CD4-positive, alpha-beta T cell treated with Interleukin-15 for 4 hours (primary cell): ENCODE measurements at regions not wholly inside any gene's neighbourhood (a gene's known extent, or its start where the extent isn't known, plus 50 kb on each side); places are given as distances from the start of the nearest gene placed in this dataset.

Experiments
- DNase-seq: peaks from one replicate; pipeline ENCODE4 v3.0.0-alpha.2; 2020; ENCODE audit warnings: low spot score

- no peak for DNase-seq
These were observed 179.0 kb downstream of the ADGRA3 start for GRCh38 chr4:22336822-22337221.

GRCh38 chr4:22334155-22334554, 181.7 kb downstream of the ADGRA3 start:
- DNase-seq, result no peak

GRCh38 chr4:22324422-22324821, 191.4 kb downstream of the ADGRA3 start:
- no peak for DNase-seq

GRCh38 chr4:22323691-22324090, 192.2 kb downstream of the ADGRA3 start:
- DNase-seq, result no peak

- DNase-seq, result no peak
These were observed 192.9 kb downstream of the ADGRA3 start for GRCh38 chr4:22322996-22323395.

GRCh38 chr4:22315628-22316027, 200.2 kb downstream of the ADGRA3 start:
- DNase-seq, result no peak

GRCh38 chr4:22313976-22314375, 201.9 kb downstream of the ADGRA3 start:
- DNase-seq, result no peak

- DNase-seq, result no peak
These were observed 203.8 kb downstream of the ADGRA3 start for GRCh38 chr4:22312113-22312512.

GRCh38 chr4:22301253-22301652, 214.6 kb downstream of the ADGRA3 start:
- no peak for DNase-seq

GRCh38 chr4:22299678-22300077, 216.2 kb downstream of the ADGRA3 start:
- no peak for DNase-seq

- no peak for DNase-seq
These were observed 228.2 kb downstream of the ADGRA3 start for GRCh38 chr4:22287631-22288030.

GRCh38 chr4:22268350-22269025, 247.4 kb downstream of the ADGRA3 start:
- no peak for DNase-seq

- DNase-seq, result no peak
These were observed 251.6 kb downstream of the ADGRA3 start for GRCh38 chr4:22264261-22264660.

- DNase-seq, result no peak
These were observed 262.4 kb downstream of the ADGRA3 start for GRCh38 chr4:22253431-22253830.

- no peak for DNase-seq
These were observed 269.0 kb downstream of the ADGRA3 start for GRCh38 chr4:22246847-22247246.

- no peak for DNase-seq
These were observed 270.6 kb downstream of the ADGRA3 start for GRCh38 chr4:22245294-22245693.

- DNase-seq, result peak; percentile 26
These were observed 274.5 kb downstream of the ADGRA3 start for GRCh38 chr4:22241415-22241814.

GRCh38 chr4:22240814-22241213, 275.1 kb downstream of the ADGRA3 start:
- DNase-seq, result no peak

GRCh38 chr4:22238742-22239141, 277.1 kb downstream of the ADGRA3 start:
- no peak for DNase-seq

- DNase-seq, result no peak
These were observed 277.9 kb downstream of the ADGRA3 start for GRCh38 chr4:22237846-22238494.

GRCh38 chr4:22237155-22237751, 278.6 kb downstream of the ADGRA3 start:
- peak; percentile 33 for DNase-seq

- no peak for DNase-seq
These were observed 280.2 kb downstream of the ADGRA3 start for GRCh38 chr4:22235698-22236097.

- DNase-seq, result no peak
These were observed 282.6 kb downstream of the ADGRA3 start for GRCh38 chr4:22233230-22233629.

- no peak for DNase-seq
These were observed 272.4 kb upstream of the KCNIP4 start for GRCh38 chr4:22220965-22221364.
